HFFc6 (cell line): ENCODE measurements at regions not wholly inside any gene's neighbourhood (a gene's known extent, or its start where the extent isn't known, plus 50 kb on each side); places are given as distances from the start of the nearest gene placed in this dataset.

Source experiments
- DNase-seq: peaks from one replicate; pipeline ENCODE4 v3.0.0-alpha.2; 2018
- H3K27ac Mint-ChIP-seq: 2 replicates; pipeline ENCODE4 v1.8.0; 2020; ENCODE audit warnings: mild to moderate bottlenecking, mixed read lengths
- H3K27me3 Mint-ChIP-seq: 2 replicates; pipeline ENCODE4 v1.8.0; 2021; ENCODE audit warnings: mild to moderate bottlenecking, moderate library complexity, mixed read lengths; ENCODE audit not compliant: insufficient read depth
- H3K36me3 Mint-ChIP-seq: 2 replicates; pipeline ENCODE4 v1.8.0; 2021; ENCODE audit warnings: low read depth, mixed read lengths
- H3K4me1 Mint-ChIP-seq: 2 replicates; pipeline ENCODE4 v1.8.0; 2020; ENCODE audit warnings: low read depth, mixed read lengths
- H3K4me3 Mint-ChIP-seq: 2 replicates; pipeline ENCODE4 v1.8.0; 2020; ENCODE audit warnings: mild to moderate bottlenecking, moderate library complexity, mixed read lengths
- H3K9me3 Mint-ChIP-seq: 2 replicates; pipeline ENCODE4 v1.8.0; 2020; ENCODE audit warnings: mild to moderate bottlenecking, mixed read lengths
- CTCF ChIP-seq: fragments of 200-600 bp; sonication (generic); IDR thresholded peaks from 2 replicates; pipeline ENCODE4 v1.5.0; 2021; ENCODE audit warnings: antibody characterized with exemption, mild to moderate bottlenecking

- no peaks in the 10 kb centered on the region for H3K36me3 Mint-ChIP-seq
- H3K4me3 Mint-ChIP-seq: no peak overlapping the region
- no peaks in the 10 kb centered on the region for H3K4me1 Mint-ChIP-seq
Measured at GRCh38 chr13:74986609-74987008, 495.4 kb downstream of the TBC1D4 start.

GRCh38 chr13:74979703-74980102, 502.3 kb downstream of the TBC1D4 start:
- no peak for TF ChIP-seq CTCF
- DNase-seq: no peak
- Mint-ChIP-seq H3K9me3 (no peaks in the 10 kb centered on the region), H3K27ac (no peak overlapping the region), H3K36me3 (no peaks in the 10 kb centered on the region), H3K4me3 (no peak overlapping the region), H3K4me1 (no peaks in the 10 kb centered on the region), H3K27me3 (peaks cover 8% of the 10 kb centered on the region)

More at GRCh38 chr13:74986609-74987008, 495.4 kb downstream of the TBC1D4 start:
- H3K27me3 Mint-ChIP-seq: no peaks in the 10 kb centered on the region
- no peak overlapping the region for H3K27ac Mint-ChIP-seq
- H3K9me3 Mint-ChIP-seq: no peaks in the 10 kb centered on the region
- TF ChIP-seq CTCF: no peak
- no peak for DNase-seq

- H3K4me1 Mint-ChIP-seq: no peaks in the 10 kb centered on the region
- no peak overlapping the region for H3K27ac Mint-ChIP-seq
- H3K27me3 Mint-ChIP-seq: peaks cover 8% of the 10 kb centered on the region
- H3K9me3 Mint-ChIP-seq: no peaks in the 10 kb centered on the region
- H3K4me3 Mint-ChIP-seq: no peak overlapping the region
- DNase-seq: no peak
- H3K36me3 Mint-ChIP-seq: no peaks in the 10 kb centered on the region
- no peak for TF ChIP-seq CTCF
Measured at GRCh38 chr13:74978591-74978990, 503.4 kb downstream of the TBC1D4 start.

- Mint-ChIP-seq H3K27ac (no peak overlapping the region), H3K36me3 (no peaks in the 10 kb centered on the region), H3K9me3 (no peaks in the 10 kb centered on the region), H3K4me1 (no peaks in the 10 kb centered on the region), H3K27me3 (peaks cover 8% of the 10 kb centered on the region), H3K4me3 (no peak overlapping the region)
- DNase-seq: no peak
- TF ChIP-seq CTCF: no peak
Measured at GRCh38 chr13:74977498-74977897, 504.5 kb downstream of the TBC1D4 start.

GRCh38 chr13:74975111-74975510, 506.9 kb downstream of the TBC1D4 start:
- H3K36me3 Mint-ChIP-seq: no peaks in the 10 kb centered on the region
- H3K9me3 Mint-ChIP-seq: no peaks in the 10 kb centered on the region
- H3K27ac Mint-ChIP-seq: no peak overlapping the region
- no peaks in the 10 kb centered on the region for H3K4me1 Mint-ChIP-seq
- no peak for DNase-seq
- peaks cover 4% of the 10 kb centered on the region for H3K27me3 Mint-ChIP-seq
- no peak for TF ChIP-seq CTCF
- no peak overlapping the region for H3K4me3 Mint-ChIP-seq
